Trophoblast cell (in vitro differentiated cells and primary cell): ENCODE measurements at regions not wholly inside any gene's neighbourhood (a gene's known extent, or its start where the extent isn't known, plus 50 kb on each side); places are given as distances from the start of the nearest gene placed in this dataset.

ENCODE experiments used
- DNase-seq, 2 donors: peaks; one replicate each; pipeline ENCODE4 v3.0.0-alpha.2; 2016
- H2AFZ ChIP-seq: 2 replicates; pipeline ENCODE4 v1.6.1; 2013; ENCODE audit warnings: low read length, moderate library complexity, mild to moderate bottlenecking; ENCODE audit not compliant: insufficient read depth, poor library complexity
- H2AK5ac ChIP-seq: 2 replicates; pipeline ENCODE4 v1.6.1; 2013; ENCODE audit warnings: mild to moderate bottlenecking, low read length
- H2BK120ac ChIP-seq: 2 replicates; pipeline ENCODE4 v1.6.1; 2013; ENCODE audit warnings: low read length, mild to moderate bottlenecking, moderate library complexity; ENCODE audit not compliant: insufficient read depth, poor library complexity
- H2BK12ac ChIP-seq: 2 replicates; pipeline ENCODE4 v1.6.1; 2013; ENCODE audit warnings: mild to moderate bottlenecking, low read length, moderate library complexity
- H2BK5ac ChIP-seq: 2 replicates; pipeline ENCODE4 v1.6.1; 2013; ENCODE audit warnings: low read length, low read depth, moderate library complexity, mild to moderate bottlenecking; ENCODE audit not compliant: poor library complexity
- H3K14ac ChIP-seq: 2 replicates; pipeline ENCODE4 v1.6.1; 2013; ENCODE audit warnings: mild to moderate bottlenecking, low read length
- H3K18ac ChIP-seq: 2 replicates; pipeline ENCODE4 v1.6.1; 2013; ENCODE audit warnings: mild to moderate bottlenecking, low read length
- H3K23ac ChIP-seq: 2 replicates; pipeline ENCODE4 v1.6.1; 2013; ENCODE audit warnings: low read length
- H3K27ac ChIP-seq: 2 replicates; pipeline ENCODE4 v1.5.1; 2013; ENCODE audit warnings: low read depth, mild to moderate bottlenecking, inconsistent platforms, low read length, moderate library complexity
- H3K27me3 ChIP-seq: 2 replicates; pipeline ENCODE4 v1.6.1; 2013; ENCODE audit warnings: inconsistent platforms, mild to moderate bottlenecking, low read length, moderate library complexity; ENCODE audit not compliant: insufficient read depth
- H3K36me3 ChIP-seq, 2 experiments: 1 replicate in 1 of 2; 2 replicates in 1 of 2; pipeline ENCODE4 v1.6.1; 2013; ENCODE audit warnings: low read length in 2 of 2, mild to moderate bottlenecking in 2 of 2, moderate library complexity in 1 of 2; ENCODE audit not compliant: insufficient read depth in 2 of 2, control insufficient read depth in 1 of 2
- H3K4ac ChIP-seq: 2 replicates; pipeline ENCODE4 v1.6.1; 2013; ENCODE audit warnings: low read depth, mild to moderate bottlenecking, low read length, moderate library complexity
- H3K4me1 ChIP-seq, 2 experiments: 1 replicate in 1 of 2; 2 replicates in 1 of 2; pipeline ENCODE4 v1.6.1; 2013; ENCODE audit warnings: low read length in 2 of 2, mild to moderate bottlenecking in 2 of 2, moderate library complexity in 1 of 2; ENCODE audit not compliant: insufficient read depth in 2 of 2, control insufficient read depth in 1 of 2
- H3K4me2 ChIP-seq: 2 replicates; pipeline ENCODE4 v1.6.1; 2013; ENCODE audit warnings: inconsistent platforms, mild to moderate bottlenecking, low read length, moderate library complexity
- H3K4me3 ChIP-seq: 2 replicates; pipeline ENCODE4 v1.5.1; 2013; ENCODE audit warnings: mild to moderate bottlenecking, low read depth, low read length, inconsistent platforms
- H3K79me1 ChIP-seq: one replicate; pipeline ENCODE4 v1.6.1; 2013; ENCODE audit warnings: low read length
- H3K79me2 ChIP-seq: 2 replicates; pipeline ENCODE4 v1.6.1; 2013; ENCODE audit warnings: low read length, mild to moderate bottlenecking; ENCODE audit not compliant: control insufficient read depth, insufficient read depth, poor library complexity
- H3K9ac ChIP-seq: 2 replicates; pipeline ENCODE4 v1.6.1; 2013; ENCODE audit warnings: mild to moderate bottlenecking, low read length
- H3K9me3 ChIP-seq: 2 replicates; pipeline ENCODE4 v1.6.1; 2013; ENCODE audit warnings: low read depth, mild to moderate bottlenecking, control low read depth, inconsistent platforms, low read length; ENCODE audit not compliant: insufficient read depth
- H4K12ac ChIP-seq: 2 replicates; pipeline ENCODE4 v1.6.1; 2013; ENCODE audit warnings: low read depth, mild to moderate bottlenecking, low read length, moderate library complexity
- H4K8ac ChIP-seq: 2 replicates; pipeline ENCODE4 v1.6.1; 2013; ENCODE audit warnings: low read depth, mild to moderate bottlenecking, low read length, moderate library complexity
- H4K91ac ChIP-seq: one replicate; pipeline ENCODE4 v1.6.1; 2013; ENCODE audit warnings: low read depth, mild to moderate bottlenecking, low read length, moderate library complexity
- WGBS: extraction: QIAGEN DNeasy Blood & Tissue Kit; methylation state at CpG from one replicate; pipeline ENCODE4 v1.1.7; 2013; ENCODE audit warnings: missing lambda C conversion rate; ENCODE audit not compliant: insufficient read length, insufficient coverage; ENCODE audit errors: extremely low coverage; 5-methylcytosine and 5-hydroxymethylcytosine counted together

- Histone ChIP-seq H3K14ac (no peak overlapping the region), H3K79me1 (no peaks in the 10 kb centered on the region), H2BK120ac (no peak overlapping the region), H3K4me1 (no peaks in the 10 kb centered on the region), H3K27ac (no peak overlapping the region), H2BK12ac (no peak overlapping the region), H3K79me2 (no peaks in the 10 kb centered on the region), H3K4me3 (no peak overlapping the region), H3K9ac (no peak overlapping the region), H3K23ac (no peak overlapping the region), H3K9me3 (peaks cover 4% of the 10 kb centered on the region), H2AFZ (no peak overlapping the region), H3K4ac (no peak overlapping the region), H2BK5ac (no peak overlapping the region), H3K36me3 (no peaks in the 10 kb centered on the region), H3K18ac (no peak overlapping the region), H4K12ac (no peak overlapping the region), H4K8ac (no peak overlapping the region), H3K27me3 (no peaks in the 10 kb centered on the region), H4K91ac (no peak overlapping the region), H2AK5ac (no peak overlapping the region), H3K4me2 (no peak overlapping the region)
- no peak for DNase-seq
- no CpG with 5 or more reads among the region's 4 CpGs for WGBS
Observed at GRCh38 chr7:24422441-24423010, 138.5 kb downstream of the NPY start.

DNA sequence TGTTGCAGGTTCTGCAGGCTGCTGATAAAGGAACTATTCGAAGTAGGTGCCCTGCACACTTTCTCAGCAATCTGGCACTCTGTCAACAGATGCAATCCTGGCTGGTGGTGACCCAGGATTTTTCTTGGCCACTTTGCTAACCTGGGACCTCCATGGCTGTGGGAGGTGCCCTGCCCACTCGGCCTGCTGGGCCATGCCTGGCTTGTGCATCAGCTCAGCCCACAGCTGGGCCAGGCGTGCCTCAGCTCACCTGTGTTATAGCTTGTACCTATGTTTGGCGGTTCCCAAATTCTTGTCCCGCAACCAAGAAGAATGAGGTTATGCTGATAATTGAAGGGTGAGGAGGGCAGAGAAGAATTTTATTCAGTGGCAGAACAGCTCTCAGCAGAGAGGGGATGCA lies 141.7 kb downstream of the NPY start:
- Histone ChIP-seq H2AFZ (no peak overlapping the region), H3K27ac (no peak overlapping the region), H2BK120ac (no peak overlapping the region), H3K23ac (no peak overlapping the region), H3K18ac (no peak overlapping the region), H3K36me3 (no peaks in the 10 kb centered on the region), H3K4ac (no peak overlapping the region), H4K12ac (no peak overlapping the region), H4K91ac (no peak overlapping the region), H3K4me2 (no peak overlapping the region), H2BK12ac (no peak overlapping the region), H3K9ac (no peak overlapping the region), H3K9me3 (peaks cover 4% of the 10 kb centered on the region), H3K79me1 (no peaks in the 10 kb centered on the region), H3K79me2 (no peaks in the 10 kb centered on the region), H2AK5ac (no peak overlapping the region), H3K4me1 (no peaks in the 10 kb centered on the region), H3K14ac (no peak overlapping the region), H2BK5ac (no peak overlapping the region), H3K4me3 (no peak overlapping the region), H4K8ac (no peak overlapping the region), H3K27me3 (no peaks in the 10 kb centered on the region)
- DNase-seq = no peak
- WGBS = no CpG with 5 or more reads among the region's 5 CpGs

DNA sequence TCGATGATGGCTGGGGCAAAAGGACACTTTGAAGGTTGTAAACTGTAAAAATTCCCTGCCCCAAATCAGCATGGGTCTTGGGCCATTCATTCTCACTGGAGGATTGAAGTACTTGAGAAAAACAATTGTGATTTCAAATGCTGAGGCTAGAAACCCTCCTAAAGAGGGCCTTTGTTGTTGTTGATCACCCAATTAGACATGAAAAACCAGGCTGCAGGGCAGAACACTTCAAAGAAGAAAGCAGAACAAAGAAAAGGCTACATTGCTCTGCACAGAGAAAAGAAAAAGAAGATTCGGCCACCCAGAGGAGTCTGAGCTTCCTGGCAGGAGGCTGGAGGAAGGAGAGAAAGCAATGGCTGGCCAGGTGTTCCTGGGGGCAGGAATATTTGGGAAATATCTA lies 143.1 kb downstream of the NPY start:
- H2BK5ac ChIP-seq = no peak overlapping the region
- H3K79me1 ChIP-seq = no peaks in the 10 kb centered on the region
- H3K36me3 ChIP-seq = no peaks in the 10 kb centered on the region
- no peak overlapping the region for H3K23ac ChIP-seq
- WGBS = no CpG with 5 or more reads among the region's 2 CpGs
- H4K12ac ChIP-seq = no peak overlapping the region
- no peak overlapping the region for H3K4me2 ChIP-seq
- H4K8ac ChIP-seq = no peak overlapping the region
- no peak overlapping the region for H2BK12ac ChIP-seq
- no peak overlapping the region for H2BK120ac ChIP-seq
- H4K91ac ChIP-seq = no peak overlapping the region
- no peaks in the 10 kb centered on the region for H3K27me3 ChIP-seq
- no peak overlapping the region for H3K4ac ChIP-seq
- H3K9me3 ChIP-seq = peaks cover 4% of the 10 kb centered on the region
- H3K4me1 ChIP-seq = no peaks in the 10 kb centered on the region
- H2AK5ac ChIP-seq = no peak overlapping the region
- no peak for DNase-seq
- no peak overlapping the region for H3K4me3 ChIP-seq
- no peak overlapping the region for H2AFZ ChIP-seq
- H3K18ac ChIP-seq = no peak overlapping the region
- H3K14ac ChIP-seq = no peak overlapping the region
- H3K79me2 ChIP-seq = no peaks in the 10 kb centered on the region
- no peak overlapping the region for H3K27ac ChIP-seq
- no peak overlapping the region for H3K9ac ChIP-seq

GRCh38 chr7:24428676-24429075 lies 144.6 kb upstream of the PALS2 start:
- no peak overlapping the region for H3K9ac ChIP-seq

More at GRCh38 chr7:24428676-24429075, 144.6 kb upstream of the PALS2 start:
- no peak overlapping the region for H3K14ac ChIP-seq
- H3K79me1 ChIP-seq = no peaks in the 10 kb centered on the region
- DNase-seq = no peak
- H3K79me2 ChIP-seq = no peaks in the 10 kb centered on the region
- no peak overlapping the region for H3K18ac ChIP-seq
- no peak overlapping the region for H4K8ac ChIP-seq
- H3K9me3 ChIP-seq = peaks cover 4% of the 10 kb centered on the region
- H2AFZ ChIP-seq = no peak overlapping the region
- no CpG with 5 or more reads among the region's 3 CpGs for WGBS
- no peak overlapping the region for H3K4me3 ChIP-seq
- no peaks in the 10 kb centered on the region for H3K27me3 ChIP-seq
- no peak overlapping the region for H3K4me2 ChIP-seq
- no peak overlapping the region for H4K91ac ChIP-seq
- H3K4ac ChIP-seq = no peak overlapping the region
- H3K4me1 ChIP-seq = no peaks in the 10 kb centered on the region
- no peak overlapping the region for H2BK12ac ChIP-seq
- H3K36me3 ChIP-seq = no peaks in the 10 kb centered on the region
- no peak overlapping the region for H2BK120ac ChIP-seq
- no peak overlapping the region for H2AK5ac ChIP-seq
- no peak overlapping the region for H3K23ac ChIP-seq
- no peak overlapping the region for H2BK5ac ChIP-seq
- no peak overlapping the region for H3K27ac ChIP-seq
- H4K12ac ChIP-seq = no peak overlapping the region
